MM.1S (cell line): ENCODE measurements at regions not wholly inside any gene's neighbourhood (a gene's known extent, or its start where the extent isn't known, plus 50 kb on each side); places are given as distances from the start of the nearest gene placed in this dataset.

Source experiments
- DNase-seq: peaks from one replicate; pipeline ENCODE4 v3.0.0-alpha.2; 2015
- H2AFZ ChIP-seq: fragments of 300-600 bp; sonication (generic); 2 replicates; pipeline ENCODE4 v1.6.0; 2016; ENCODE audit warnings: antibody characterized with exemption, low read length
- H3F3A ChIP-seq: fragments of 300-600 bp; sonication (generic); 2 replicates; pipeline ENCODE4 v1.6.1; 2016; ENCODE audit warnings: mild to moderate bottlenecking, antibody characterized with exemption, low read length, moderate library complexity, mixed read lengths; ENCODE audit not compliant: insufficient read depth
- H3K27ac ChIP-seq: fragments of 300-600 bp; sonication (generic); 2 replicates; pipeline ENCODE4 v1.5.1; 2016; ENCODE audit warnings: mild to moderate bottlenecking, low read length
- H3K27me3 ChIP-seq: fragments of 300-600 bp; sonication (generic); replicated peaks from 2 replicates; pipeline ENCODE4 v1.6.0; 2016; ENCODE audit warnings: low read length; ENCODE audit not compliant: insufficient read depth
- H3K36me3 ChIP-seq: fragments of 300-600 bp; sonication (generic); replicated peaks from 2 replicates; pipeline ENCODE4 v1.6.1; 2016; ENCODE audit warnings: mild to moderate bottlenecking, low read length, mixed read lengths; ENCODE audit not compliant: insufficient read depth
- H3K4me1 ChIP-seq: fragments of 300-600 bp; sonication (generic); 2 replicates; pipeline ENCODE4 v1.6.1; 2016; ENCODE audit warnings: low read length, mixed read lengths
- H3K4me2 ChIP-seq: fragments of 300-600 bp; sonication (generic); 2 replicates; pipeline ENCODE4 v1.6.0; 2016; ENCODE audit warnings: low read depth, low read length
- H3K4me3 ChIP-seq: fragments of 300-600 bp; sonication (generic); 2 replicates; pipeline ENCODE4 v1.5.1; 2016; ENCODE audit warnings: low read length, mixed read lengths
- H3K79me2 ChIP-seq: fragments of 300-600 bp; sonication (generic); 2 replicates; pipeline ENCODE4 v1.6.1; 2016; ENCODE audit warnings: mixed run types, low read length, mixed read lengths
- H3K9ac ChIP-seq: fragments of 300-600 bp; sonication (generic); 2 replicates; pipeline ENCODE4 v1.6.1; 2016; ENCODE audit warnings: low read length, mixed read lengths
- H3K9me2 ChIP-seq: fragments of 300-600 bp; sonication (generic); replicated peaks from 2 replicates; pipeline ENCODE4 v1.6.1; 2016; ENCODE audit warnings: mild to moderate bottlenecking, low read length, mixed read lengths; ENCODE audit not compliant: insufficient read depth
- H3K9me3 ChIP-seq: fragments of 300-600 bp; sonication (generic); replicated peaks from 2 replicates; pipeline ENCODE4 v1.6.1; 2016; ENCODE audit warnings: mild to moderate bottlenecking, low read length, mixed read lengths; ENCODE audit not compliant: insufficient read depth
- H4K20me1 ChIP-seq: fragments of 300-600 bp; sonication (generic); 2 replicates; pipeline ENCODE4 v1.6.1; 2016; ENCODE audit warnings: mild to moderate bottlenecking, low read length, moderate library complexity, mixed read lengths; ENCODE audit not compliant: insufficient read depth
- CTCF ChIP-seq: fragments of 300-600 bp; sonication (generic); IDR thresholded peaks from 2 replicates; pipeline ENCODE4 v1.5.1; 2016; ENCODE audit warnings: antibody characterized with exemption, low read length, mixed read lengths
- EZH2 ChIP-seq: fragments of 300-600 bp; sonication (generic); optimal IDR thresholded peaks from 2 replicates; pipeline ENCODE3; 2017; ENCODE audit warnings: low read depth, mild to moderate bottlenecking, antibody characterized with exemption, low read length, mixed read lengths
- EZH2phosphoT487 ChIP-seq: fragments of 300-600 bp; sonication (generic); IDR thresholded peaks from 2 replicates; pipeline ENCODE4 v1.6.1; 2018; ENCODE audit warnings: antibody characterized with exemption, low read length

GRCh38 chr3:162385387-162385786, 888.8 kb downstream of the OTOL1 start:
- Histone ChIP-seq H4K20me1 (no peaks in the 10 kb centered on the region), H3K27ac (no peak overlapping the region), H2AFZ (no peak overlapping the region), H3K9ac (no peak overlapping the region), H3K36me3 (no peaks in the 10 kb centered on the region), H3K79me2 (no peaks in the 10 kb centered on the region), H3K27me3 (no peaks in the 10 kb centered on the region), H3K4me3 (no peak overlapping the region), H3K9me3 (no peaks in the 10 kb centered on the region), H3K4me1 (no peaks in the 10 kb centered on the region), H3F3A (no peaks in the 10 kb centered on the region), H3K9me2 (no peaks in the 10 kb centered on the region), H3K4me2 (no peak overlapping the region)
- DNase-seq, result no peak
- no peak for TF ChIP-seq EZH2phosphoT487
- TF ChIP-seq CTCF, result no peak
- no peak for TF ChIP-seq EZH2

- no peaks in the 10 kb centered on the region for H4K20me1 ChIP-seq
- H2AFZ ChIP-seq, result no peak overlapping the region
- H3K79me2 ChIP-seq, result no peaks in the 10 kb centered on the region
- no peak overlapping the region for H3K9ac ChIP-seq
- H3K36me3 ChIP-seq, result no peaks in the 10 kb centered on the region
- no peaks in the 10 kb centered on the region for H3K9me2 ChIP-seq
- no peaks in the 10 kb centered on the region for H3K27me3 ChIP-seq
- no peaks in the 10 kb centered on the region for H3K4me1 ChIP-seq
- no peaks in the 10 kb centered on the region for H3F3A ChIP-seq
- H3K4me3 ChIP-seq, result no peak overlapping the region
- TF ChIP-seq CTCF, result no peak
- TF ChIP-seq EZH2phosphoT487, result no peak
- TF ChIP-seq EZH2, result no peak
- DNase-seq, result no peak
- no peaks in the 10 kb centered on the region for H3K9me3 ChIP-seq
- no peak overlapping the region for H3K4me2 ChIP-seq
- no peak overlapping the region for H3K27ac ChIP-seq
Measured at GRCh38 chr3:162390891-162391290, 894.3 kb downstream of the OTOL1 start.

- Histone ChIP-seq H3K36me3 (no peaks in the 10 kb centered on the region), H2AFZ (no peak overlapping the region), H3K4me2 (no peak overlapping the region), H3K79me2 (no peaks in the 10 kb centered on the region), H3K9me2 (no peaks in the 10 kb centered on the region), H3K4me1 (no peaks in the 10 kb centered on the region), H3K27me3 (no peaks in the 10 kb centered on the region), H3K4me3 (no peak overlapping the region), H4K20me1 (no peaks in the 10 kb centered on the region), H3K9me3 (no peaks in the 10 kb centered on the region), H3K9ac (no peak overlapping the region), H3F3A (no peaks in the 10 kb centered on the region), H3K27ac (no peak overlapping the region)
- DNase-seq, result no peak
- TF ChIP-seq CTCF (no peak), EZH2 (no peak), EZH2phosphoT487 (no peak)
Measured at GRCh38 chr3:162391301-162391700, 894.7 kb downstream of the OTOL1 start.

- no peaks in the 10 kb centered on the region for H3K9me3 ChIP-seq
- no peaks in the 10 kb centered on the region for H3K27me3 ChIP-seq
- no peak overlapping the region for H3K9ac ChIP-seq
- H3K4me1 ChIP-seq, result no peaks in the 10 kb centered on the region
- H3K36me3 ChIP-seq, result no peaks in the 10 kb centered on the region
- no peaks in the 10 kb centered on the region for H3F3A ChIP-seq
- TF ChIP-seq EZH2phosphoT487 (no peak), EZH2 (no peak), CTCF (no peak)
- no peaks in the 10 kb centered on the region for H3K9me2 ChIP-seq
- H3K4me3 ChIP-seq, result no peak overlapping the region
- no peak overlapping the region for H2AFZ ChIP-seq
- H3K27ac ChIP-seq, result no peak overlapping the region
- DNase-seq, result no peak
- no peaks in the 10 kb centered on the region for H4K20me1 ChIP-seq
- no peak overlapping the region for H3K4me2 ChIP-seq
- H3K79me2 ChIP-seq, result no peaks in the 10 kb centered on the region
Measured at GRCh38 chr3:162395496-162395895, 898.9 kb downstream of the OTOL1 start.
